K562 (cell line): ENCODE measurements at regions not wholly inside any gene's neighbourhood (a gene's known extent, or its start where the extent isn't known, plus 50 kb on each side); places are given as distances from the start of the nearest gene placed in this dataset.

Experiments
- ATAC-seq: fragments of 200-7000 bp; cut with Tn5 transposase; 3 replicates; pipeline ENCODE4 v1.9.1; 2020; ENCODE audit warnings: moderate library complexity
- BruUV-seq: library from RNA; stranded (reverse); fragments of 400-500 nt; replicated peaks from 2 replicates; lab custom pipeline; 2021; lab: Mats Ljungman, UMichigan
- CTCF ChIA-PET: fragments of 300-600 bp; formaldehyde crosslinking; extraction: SDS; loops from one replicate; lab custom pipeline; 2021; ENCODE audit warnings: low intra/inter-chr PET ratio; lab: Yijun Ruan, JAX
- POLR2A ChIA-PET: fragments of 300-600, 350-650 bp; sonication (Branson Sonifier 250); formaldehyde crosslinking; extraction: SDS; loops from one replicate; lab custom pipeline; 2021; ENCODE audit warnings: antibody characterized with exemption, inconsistent platforms; lab: Yijun Ruan, JAX
- DNase-seq, 4 experiments: peaks; one replicate each; pipeline versions ENCODE4 v3.0.0 to v3.0.0-alpha.2; 2011 to 2018; ENCODE audit warnings: low spot score in 3 of 4, mixed read lengths in 3 of 4; ENCODE audit errors: extremely low read depth in 1 of 4
- FAIRE-seq: peaks from 2 replicates; lab custom pipeline; 2011; peaks lifted over from hg19 to GRCh38; lab: Jason Lieb, UNC
- H2AFZ ChIP-seq: 2 replicates; pipeline ENCODE4 v1.6.0; 2011; ENCODE audit warnings: low read depth, low read length, control low read depth, inconsistent platforms
- H3K27ac ChIP-seq: fragments of 200-600 bp; 3 replicates; pipeline ENCODE4 v1.8.0; 2011; ENCODE audit warnings: low read depth, mild to moderate bottlenecking, control low read depth, inconsistent platforms, low read length, moderate library complexity, mixed read lengths; ENCODE audit errors: extremely low read depth
- H3K27me3 ChIP-seq, 2 experiments: fragments of 300-600 bp in 1 of 2; 2 replicates in 1 of 2; 3 replicates in 1 of 2; pipeline versions ENCODE4 v1.6.0 to v1.8.0; 2011; ENCODE audit warnings: inconsistent platforms in 2 of 2, low read length in 2 of 2, mild to moderate bottlenecking in 1 of 2, mixed read lengths in 1 of 2, moderate library complexity in 1 of 2; ENCODE audit not compliant: control insufficient read depth in 2 of 2, insufficient read depth in 2 of 2
- H3K36me3 ChIP-seq: fragments of 300-600 bp; 3 replicates; pipeline ENCODE4 v1.8.0; 2011; ENCODE audit warnings: mild to moderate bottlenecking, low read length, inconsistent platforms; ENCODE audit not compliant: control insufficient read depth, insufficient read depth
- H3K4me1 ChIP-seq, 2 experiments: fragments of 200-600 bp in 1 of 2; replicated peaks in 1 of 2; 2 replicates in 1 of 2; 3 replicates in 1 of 2; pipeline versions ENCODE4 v1.5.1 to v1.8.0; 2011; ENCODE audit warnings: inconsistent platforms in 2 of 2, low read length in 2 of 2, mild to moderate bottlenecking in 1 of 2, mixed read lengths in 1 of 2, moderate library complexity in 1 of 2; ENCODE audit not compliant: control insufficient read depth in 2 of 2, insufficient read depth in 2 of 2
- H3K4me2 ChIP-seq: 2 replicates; pipeline ENCODE4 v1.6.1; 2011; ENCODE audit warnings: low read length, control low read depth, inconsistent platforms, mixed read lengths; ENCODE audit not compliant: insufficient read depth
- H3K4me3 ChIP-seq: fragments of 200-600 bp; sonication (generic), shearing (Covaris generic); 2 replicates; pipeline ENCODE4 v1.5.1; 2016; ENCODE audit warnings: control low read depth, inconsistent platforms
- H3K79me2 ChIP-seq: fragments of 200-600 bp; 3 replicates; pipeline ENCODE4 v1.8.0; 2011; ENCODE audit warnings: low read length, inconsistent platforms; ENCODE audit not compliant: control insufficient read depth, insufficient read depth
- H3K9ac ChIP-seq, 2 experiments: 2 replicates each; pipeline versions ENCODE4 v1.6.0 to v1.6.1; 2011; ENCODE audit warnings: low read depth in 2 of 2, low read length in 2 of 2, control low read depth in 1 of 2, inconsistent platforms in 1 of 2, mild to moderate bottlenecking in 1 of 2, mixed read lengths in 1 of 2; ENCODE audit not compliant: insufficient read depth in 1 of 2
- H3K9me1 ChIP-seq: one replicate; pipeline ENCODE4 v1.6.0; 2011; ENCODE audit warnings: inconsistent platforms, mild to moderate bottlenecking, low read length, moderate library complexity; ENCODE audit not compliant: control insufficient read depth, insufficient read depth
- H3K9me3 ChIP-seq: replicated peaks from 2 replicates; pipeline ENCODE4 v1.5.1; 2011; ENCODE audit warnings: low read depth, low read length, inconsistent platforms; ENCODE audit not compliant: control insufficient read depth, insufficient read depth
- H4K20me1 ChIP-seq: replicated peaks from 2 replicates; pipeline ENCODE4 v1.6.1; 2011; ENCODE audit warnings: low read length, inconsistent platforms, mixed read lengths; ENCODE audit not compliant: control insufficient read depth, insufficient read depth
- ARID1B ChIP-seq: fragments of 450-650 bp; IDR thresholded peaks from 2 replicates; pipeline ENCODE4 v1.6.1; 2016; ENCODE audit warnings: antibody characterized with exemption, mild to moderate bottlenecking, inconsistent platforms
- BDP1 ChIP-seq: IDR thresholded peaks from 3 replicates; pipeline ENCODE4 v1.6.1; 2011; ENCODE audit not compliant: insufficient read length, insufficient read depth
- C11orf30 ChIP-seq: fragments of 450-650 bp; IDR thresholded peaks from 2 replicates; pipeline ENCODE4 v1.6.1; 2016; ENCODE audit warnings: low read depth, mild to moderate bottlenecking
- CHCHD3 ChIP-seq: fragments of 250-450 bp; sonication (Bioruptor Pico); IDR thresholded peaks from 2 replicates; pipeline ENCODE4 v2.1.2; 2022; ENCODE audit warnings: mild to moderate bottlenecking
- COPS2 ChIP-seq: fragments of 450-650 bp; conservative IDR thresholded peaks from 2 replicates; pipeline ENCODE4 v1.6.1; 2016; ENCODE audit warnings: mild to moderate bottlenecking, moderate library complexity
- ILK ChIP-seq: fragments of 450-650 bp; IDR thresholded peaks from 2 replicates; pipeline ENCODE4 v1.6.1; 2016; ENCODE audit warnings: missing genetic modification characterization, low read depth, mild to moderate bottlenecking, missing compliant biosample characterization, moderate library complexity, borderline replicate concordance
- MED1 ChIP-seq: sonication (generic); formaldehyde crosslinking; IDR thresholded peaks from 2 replicates; pipeline ENCODE4 v1.8.1; 2023; ENCODE audit warnings: missing genetic modification reagents, borderline replicate concordance
- POLR2G ChIP-seq: fragments of 200-400 bp; formaldehyde crosslinking; IDR thresholded peaks from 2 replicates; pipeline ENCODE4 v1.6.1; 2017; ENCODE audit warnings: low read depth, mild to moderate bottlenecking, antibody characterized with exemption, low read length, moderate library complexity
- SMARCB1 ChIP-seq: IDR thresholded peaks from 2 replicates; pipeline ENCODE4 v1.6.1; 2011; ENCODE audit warnings: improper control_type of control experiment, low read depth; ENCODE audit not compliant: insufficient read length
- WHSC1 ChIP-seq: IDR thresholded peaks from one replicate; pipeline ENCODE4 v1.6.1; 2012; ENCODE audit warnings: low read length, control low read depth, inconsistent platforms
- ZFP36 ChIP-seq: fragments of 150-350 bp; IDR thresholded peaks from 2 replicates; pipeline ENCODE4 v1.6.1; 2018; ENCODE audit warnings: low read length, low read depth; ENCODE audit not compliant: partially characterized antibody
- ZKSCAN1 ChIP-seq: fragments of 150-350 bp; IDR thresholded peaks from 2 replicates; pipeline ENCODE4 v1.6.1; 2016; ENCODE audit warnings: low read depth, low read length
- ZNF263 ChIP-seq: sonication (generic); formaldehyde crosslinking; IDR thresholded peaks from 2 replicates; pipeline ENCODE4 v1.8.0; 2022; ENCODE audit warnings: mild to moderate bottlenecking, missing genetic modification reagents, borderline replicate concordance
- ZNF354B ChIP-seq: fragments of 250-450 bp; sonication (Bioruptor Pico); IDR thresholded peaks from 2 replicates; pipeline ENCODE4 v1.4.0; 2020
- ZNF586 ChIP-seq: fragments of 450-650 bp; formaldehyde crosslinking; conservative IDR thresholded peaks from 2 replicates; pipeline ENCODE4 v1.4.0; 2020; ENCODE audit warnings: mild to moderate bottlenecking, moderate library complexity
- WGBS: fragments of 100-300 bp; shearing (Covaris generic); methylation state at CpG from one replicate; pipeline ENCODE4 v1.1.6; 2016; ENCODE audit warnings: low coverage, mixed read lengths; ENCODE audit not compliant: insufficient coverage; ENCODE audit errors: missing lambda C conversion rate; 5-methylcytosine and 5-hydroxymethylcytosine counted together
- in situ Hi-C: fragments of 300-500 bp; cut with MboI; formaldehyde crosslinking; loops from 4 replicates; pipeline ENCODE4 v1.15.0; 2018; ENCODE audit warnings: inconsistent platforms, mixed read lengths
- intact Hi-C: fragments of 100-400 bp; cut with micrococcal nuclease; formaldehyde crosslinking; loops from 2 replicates; pipeline ENCODE4 v1.14.2; 2022

- TF ChIP-seq ZKSCAN1 (no peak), CHCHD3 (CRISPR knock-in tag) (no peak), POLR2G (no peak)
Observed at GRCh38 chr9:12204512-12204911, 488.7 kb upstream of the TYRP1 start (continued).

GRCh38 chr9:12212860-12213259, 480.3 kb upstream of the TYRP1 start:
- Histone ChIP-seq H3K9me1 (no peaks in the 10 kb centered on the region), H2AFZ (no peak overlapping the region), H4K20me1 (no peaks in the 10 kb centered on the region), H3K4me2 (no peak overlapping the region), H3K27ac (no peak overlapping the region), H3K9ac (no peak overlapping the region), H3K4me1 (no peaks in the 10 kb centered on the region), H3K4me3 (no peak overlapping the region), H3K36me3 (no peaks in the 10 kb centered on the region), H3K27me3 (no peaks in the 10 kb centered on the region), H3K9me3 (no peaks in the 10 kb centered on the region), H3K79me2 (no peaks in the 10 kb centered on the region)
- no peak for DNase-seq
- CTCF ChIA-PET, result no interaction called here
- ATAC-seq, result no peak
- no TSS peak for BruUV-seq
- no peak for TF ChIP-seq BDP1
- POLR2A ChIA-PET, result no interaction called here
- FAIRE-seq, result no peak
- WGBS, result 3% methylated on average over 3 of the region's 3 CpGs
- intact Hi-C loops (no loop called here), in situ Hi-C loops (no loop called here)

GRCh38 chr9:12221470-12221869, 471.7 kb upstream of the TYRP1 start:
- DNase-seq (no peak), FAIRE-seq (no peak), ATAC-seq (no peak)
- Histone ChIP-seq H3K79me2 (no peaks in the 10 kb centered on the region), H3K27me3 (no peaks in the 10 kb centered on the region), H3K4me1 (no peaks in the 10 kb centered on the region), H4K20me1 (no peaks in the 10 kb centered on the region), H3K27ac (no peak overlapping the region), H3K9ac (no peak overlapping the region), H3K4me2 (no peak overlapping the region), H3K9me1 (no peaks in the 10 kb centered on the region), H3K4me3 (no peak overlapping the region), H3K9me3 (no peaks in the 10 kb centered on the region), H3K36me3 (no peaks in the 10 kb centered on the region), H2AFZ (no peak overlapping the region)
- intact Hi-C loops, result no loop called here
- TF ChIP-seq MED1 (no peak), WHSC1 (no peak), C11orf30 (no peak), ZNF263 (CRISPR knock-in tag) (no peak), POLR2G (no peak), COPS2 (no peak), ZNF586 (CRISPR knock-in tag) (no peak), ZFP36 (no peak), SMARCB1 (no peak), ILK (no peak), ZNF354B (CRISPR knock-in tag) (no peak), ARID1B (no peak)
- WGBS, result 0% methylated on average over 1 of the region's 1 CpG
- BruUV-seq, result no TSS peak
- in situ Hi-C loops, result no loop called here
- POLR2A ChIA-PET, result no interaction called here
- CTCF ChIA-PET, result no interaction called here
